HUES64 (cell line): ENCODE measurements at regions not wholly inside any gene's neighbourhood (a gene's known extent, or its start where the extent isn't known, plus 50 kb on each side); places are given as distances from the start of the nearest gene placed in this dataset.

Source experiments
- H3K27ac ChIP-seq: 2 replicates; pipeline ENCODE4 v1.7.0; 2013; ENCODE audit warnings: low read depth, low read length, inconsistent platforms
- H3K27me3 ChIP-seq: 2 replicates; pipeline ENCODE4 v1.6.1; 2013; ENCODE audit warnings: mild to moderate bottlenecking, low read length; ENCODE audit not compliant: insufficient read depth
- H3K36me3 ChIP-seq: 2 replicates; pipeline ENCODE4 v1.6.1; 2013; ENCODE audit warnings: mild to moderate bottlenecking, low read length; ENCODE audit not compliant: insufficient read depth
- H3K4me1 ChIP-seq: 2 replicates; pipeline ENCODE4 v1.6.1; 2013; ENCODE audit warnings: mild to moderate bottlenecking, low read length, moderate library complexity; ENCODE audit not compliant: insufficient read depth
- H3K4me3 ChIP-seq: 2 replicates; pipeline ENCODE4 v1.5.1; 2013; ENCODE audit warnings: mild to moderate bottlenecking, low read length, moderate library complexity
- H3K9ac ChIP-seq: 2 replicates; pipeline ENCODE4 v1.6.1; 2013; ENCODE audit warnings: mild to moderate bottlenecking, low read depth, low read length
- H3K9me3 ChIP-seq: 2 replicates; pipeline ENCODE4 v1.6.1; 2013; ENCODE audit warnings: low read depth, low read length; ENCODE audit not compliant: insufficient read depth
- WGBS: fragments of 150-250, 120-280 bp; methylation state at CpG from one replicate; pipeline ENCODE4 v1.1.7; 2013; ENCODE audit warnings: missing lambda C conversion rate; 5-methylcytosine and 5-hydroxymethylcytosine counted together

DNA sequence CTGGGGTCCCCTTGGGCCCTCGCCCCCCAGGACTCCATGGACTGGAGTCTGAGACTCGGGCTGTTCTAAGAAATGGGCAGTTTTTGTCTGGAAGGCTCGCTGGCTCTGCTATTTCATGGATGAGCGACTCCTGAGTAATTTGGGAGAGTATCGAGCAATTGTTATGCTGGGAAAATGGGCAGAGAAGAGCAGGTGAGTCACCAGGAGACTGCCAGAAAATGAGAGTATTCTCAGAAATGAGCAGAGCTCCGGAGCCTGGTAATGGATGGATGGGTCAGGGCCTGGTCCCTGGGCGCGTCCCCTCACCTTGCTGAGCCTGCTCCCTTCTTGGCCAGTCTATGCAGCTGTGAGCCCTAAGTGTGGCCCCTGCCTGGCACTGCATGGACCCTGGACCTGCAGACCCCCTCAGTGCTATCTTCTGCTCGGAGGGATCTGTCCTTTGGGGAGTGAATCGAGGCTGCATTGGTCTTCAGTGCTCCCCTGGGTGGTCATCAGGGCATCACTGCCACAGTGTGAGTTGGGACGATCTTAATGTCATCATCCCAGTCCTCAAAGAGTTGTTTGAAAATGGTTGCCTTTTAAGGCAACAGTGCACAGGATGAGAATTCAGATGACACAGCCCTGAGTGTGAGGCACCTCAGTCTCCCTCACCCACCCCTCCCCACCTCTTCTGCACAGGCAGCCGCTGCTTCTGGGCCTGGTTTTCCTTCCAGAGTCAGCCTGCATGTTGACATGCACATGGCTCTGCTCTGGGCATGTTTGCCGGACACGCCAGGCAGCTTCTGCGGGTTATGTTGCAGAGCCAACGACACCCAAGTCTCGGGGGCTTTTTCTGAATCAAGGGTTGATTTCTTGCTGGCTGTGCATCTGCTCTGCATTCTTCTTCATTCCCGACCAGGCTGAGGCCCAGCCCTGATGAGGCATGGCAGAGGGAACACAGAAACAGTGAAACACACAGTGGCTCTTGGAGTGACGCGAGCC, 519.0 kb downstream of the TBC1D22A start:
- 76% methylated on average over 20 of the region's 20 CpGs for WGBS

DNA sequence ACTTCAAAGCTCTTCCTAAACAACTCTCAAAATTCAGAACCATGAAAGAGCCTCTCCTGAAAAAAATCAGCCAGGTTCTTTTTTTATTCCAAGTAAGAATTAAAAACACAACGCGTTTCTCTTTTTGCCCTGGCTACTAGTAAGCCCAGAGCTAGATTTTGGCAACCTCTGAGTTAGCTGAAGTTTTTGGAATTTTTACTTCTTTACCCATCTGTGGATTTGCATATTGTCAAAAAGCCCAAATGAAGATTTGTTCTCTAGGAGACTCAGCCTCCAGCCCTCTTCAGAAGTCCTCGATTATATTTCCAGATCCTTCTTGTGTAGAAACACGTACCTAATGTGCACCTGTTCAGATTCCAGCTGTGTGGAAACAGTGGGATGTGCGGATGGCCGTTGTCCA, 517.9 kb downstream of the TBC1D22A start:
- Histone ChIP-seq H3K27me3 (no peaks in the 10 kb centered on the region), H3K9ac (no peak overlapping the region), H3K4me1 (no peaks in the 10 kb centered on the region), H3K9me3 (peaks cover 99% of the 10 kb centered on the region), H3K36me3 (no peaks in the 10 kb centered on the region), H3K4me3 (no peak overlapping the region), H3K27ac (no peak overlapping the region)
- WGBS = 78% methylated on average over 6 of the region's 6 CpGs

More for the DNA sequence above, 519.0 kb downstream of the TBC1D22A start:
- Histone ChIP-seq H3K27me3 (no peaks in the 10 kb centered on the region), H3K9me3 (peaks cover 99% of the 10 kb centered on the region), H3K36me3 (no peaks in the 10 kb centered on the region), H3K4me3 (no peak overlapping the region), H3K27ac (no peak overlapping the region), H3K4me1 (no peaks in the 10 kb centered on the region), H3K9ac (no peak overlapping the region)

DNA sequence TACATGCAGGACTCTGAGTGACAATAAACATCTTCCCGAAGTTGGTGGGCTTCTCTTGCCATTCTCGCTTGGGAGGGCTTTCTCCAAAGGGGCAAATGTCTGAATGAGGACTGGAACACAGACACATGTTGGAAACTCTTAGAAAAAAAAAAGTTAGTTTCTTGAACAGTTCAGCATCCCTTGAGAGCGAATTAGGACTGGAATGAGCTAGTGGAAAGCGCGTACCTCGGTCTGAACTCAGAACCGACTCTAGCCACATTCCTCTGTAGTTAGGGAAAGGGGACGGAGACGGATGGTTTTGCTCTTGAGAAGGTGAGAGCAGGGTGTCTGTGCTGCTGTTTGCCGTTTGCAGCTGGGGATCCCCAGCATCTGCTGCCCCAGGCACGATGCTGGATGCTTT, 517.3 kb downstream of the TBC1D22A start:
- Histone ChIP-seq H3K9me3 (peaks cover 99% of the 10 kb centered on the region), H3K36me3 (no peaks in the 10 kb centered on the region)

DNA sequence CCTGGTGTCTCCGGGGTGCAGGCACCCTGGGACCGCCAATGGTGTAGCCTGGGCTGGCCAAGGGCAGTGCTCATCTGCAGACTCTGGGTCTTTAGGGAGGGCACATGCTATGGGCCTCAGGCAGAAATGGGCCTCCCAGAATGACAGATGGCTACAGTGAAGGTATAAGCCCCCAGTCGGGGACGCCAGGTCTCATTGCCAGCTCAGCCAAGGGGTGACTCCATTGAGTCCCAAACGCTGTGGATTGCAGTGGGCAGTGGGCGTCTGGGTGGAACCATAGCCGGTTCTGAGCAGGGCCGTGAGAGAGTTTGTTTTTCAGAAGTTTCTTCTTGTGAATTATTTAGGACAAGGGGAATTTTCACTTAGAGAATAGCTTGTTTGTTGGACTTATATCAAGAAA, 516.9 kb downstream of the TBC1D22A start:
- 84% methylated on average over 8 of the region's 8 CpGs for WGBS
- Histone ChIP-seq H3K27me3 (no peaks in the 10 kb centered on the region), H3K9me3 (peaks cover 99% of the 10 kb centered on the region), H3K4me1 (no peaks in the 10 kb centered on the region), H3K36me3 (no peaks in the 10 kb centered on the region), H3K4me3 (no peak overlapping the region), H3K27ac (no peak overlapping the region), H3K9ac (no peak overlapping the region)

More for the DNA sequence above, 517.3 kb downstream of the TBC1D22A start:
- Histone ChIP-seq H3K9ac (no peak overlapping the region), H3K4me1 (no peaks in the 10 kb centered on the region), H3K27ac (no peak overlapping the region), H3K27me3 (no peaks in the 10 kb centered on the region), H3K4me3 (no peak overlapping the region)
- 80% methylated on average over 11 of the region's 11 CpGs for WGBS

DNA sequence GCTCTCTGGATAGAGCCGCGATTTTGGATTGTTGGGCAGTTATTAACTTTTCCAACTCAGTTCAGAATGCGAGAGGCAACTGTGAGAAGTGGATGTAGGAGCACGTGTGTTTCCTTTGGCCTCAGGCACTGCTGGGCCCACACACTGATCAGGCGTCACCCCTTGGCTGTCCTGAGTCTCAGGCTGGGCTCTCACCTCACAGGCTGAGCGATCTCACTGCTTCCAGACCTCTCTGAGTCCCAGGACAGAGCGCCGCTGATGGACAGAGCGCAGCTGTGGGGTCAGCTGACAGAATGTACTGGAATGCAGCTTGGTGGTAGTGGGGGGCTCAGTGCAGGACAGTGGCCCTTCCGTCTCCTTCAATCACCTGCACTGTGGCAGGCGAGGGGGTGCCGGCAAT, 516.2 kb downstream of the TBC1D22A start:
- Histone ChIP-seq H3K27me3 (no peaks in the 10 kb centered on the region), H3K4me1 (no peaks in the 10 kb centered on the region), H3K27ac (no peak overlapping the region), H3K36me3 (no peaks in the 10 kb centered on the region), H3K9me3 (peaks cover 99% of the 10 kb centered on the region), H3K9ac (no peak overlapping the region), H3K4me3 (no peak overlapping the region)
- WGBS = 82% methylated on average over 12 of the region's 12 CpGs

DNA sequence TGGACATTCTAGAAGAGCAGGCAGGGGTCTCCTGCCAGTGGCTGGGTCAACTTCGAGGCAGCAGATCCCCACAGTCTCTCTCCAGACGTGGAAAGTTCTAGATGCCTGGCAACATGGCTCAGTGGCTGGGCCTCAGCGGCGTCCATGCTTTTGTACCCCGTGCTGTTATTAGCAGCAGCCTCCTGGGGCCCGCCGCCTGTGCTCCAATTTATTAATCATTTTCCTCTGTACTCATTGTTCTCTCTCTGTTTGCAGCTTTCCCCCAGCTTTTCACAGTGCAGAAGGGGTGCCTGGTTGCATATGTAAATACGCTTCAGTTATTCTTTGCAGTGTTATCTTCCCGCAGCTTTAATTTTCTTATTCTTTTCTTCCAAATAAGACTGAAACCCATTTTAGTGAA, 515.1 kb downstream of the TBC1D22A start:
- Histone ChIP-seq H3K27me3 (no peaks in the 10 kb centered on the region), H3K27ac (no peak overlapping the region), H3K9me3 (peaks cover 99% of the 10 kb centered on the region), H3K4me1 (no peaks in the 10 kb centered on the region), H3K4me3 (no peak overlapping the region), H3K36me3 (no peaks in the 10 kb centered on the region), H3K9ac (no peak overlapping the region)
- WGBS = 86% methylated on average over 8 of the region's 9 CpGs

DNA sequence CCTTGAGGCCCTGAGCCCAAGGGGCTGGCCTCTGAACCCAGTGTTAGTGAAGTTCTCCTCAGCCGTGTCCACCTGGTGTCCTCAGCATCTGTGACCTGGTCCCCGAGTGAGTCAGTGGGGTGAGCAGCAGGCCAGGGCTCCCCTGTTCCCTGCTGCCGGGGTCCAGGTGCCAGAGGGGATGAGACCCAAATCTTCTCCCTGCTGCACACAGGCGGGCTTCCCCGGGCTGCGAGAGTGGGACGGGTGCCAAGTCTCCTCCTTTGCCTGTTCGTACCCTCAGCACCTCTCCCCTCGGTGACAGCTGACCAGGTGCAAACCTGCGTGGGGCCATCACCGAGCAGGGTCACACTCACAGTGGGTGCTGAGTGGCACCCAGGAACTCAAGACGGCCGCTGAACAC, 514.5 kb downstream of the TBC1D22A start:
- Histone ChIP-seq H3K4me1 (no peaks in the 10 kb centered on the region), H3K9me3 (peaks cover 99% of the 10 kb centered on the region), H3K27ac (no peak overlapping the region), H3K36me3 (no peaks in the 10 kb centered on the region), H3K9ac (no peak overlapping the region), H3K27me3 (no peaks in the 10 kb centered on the region), H3K4me3 (no peak overlapping the region)
- WGBS = 92% methylated on average over 13 of the region's 13 CpGs

DNA sequence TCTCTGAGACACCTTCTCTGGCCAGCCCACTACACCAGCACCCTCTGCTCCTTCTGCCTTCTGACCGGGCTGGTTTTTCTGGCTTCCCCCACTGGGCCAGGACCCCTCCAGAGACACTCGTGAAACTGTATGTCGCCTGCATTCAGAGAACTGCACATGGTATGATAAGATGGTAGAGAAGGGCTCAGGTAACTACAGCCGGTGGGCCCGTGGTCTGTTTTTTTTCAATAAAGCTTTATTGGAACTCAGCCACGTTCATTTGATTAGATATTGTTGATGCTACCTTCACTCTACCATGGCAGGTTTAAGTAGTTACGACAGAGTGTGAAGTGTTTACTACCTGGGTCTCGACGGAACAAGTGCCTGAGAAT, 514.0 kb downstream of the TBC1D22A start:
- 89% methylated on average over 9 of the region's 9 CpGs for WGBS
- Histone ChIP-seq H3K27me3 (no peaks in the 10 kb centered on the region), H3K9me3 (peaks cover 99% of the 10 kb centered on the region), H3K4me3 (no peak overlapping the region), H3K4me1 (no peaks in the 10 kb centered on the region), H3K9ac (no peak overlapping the region), H3K36me3 (no peaks in the 10 kb centered on the region), H3K27ac (no peak overlapping the region)

DNA sequence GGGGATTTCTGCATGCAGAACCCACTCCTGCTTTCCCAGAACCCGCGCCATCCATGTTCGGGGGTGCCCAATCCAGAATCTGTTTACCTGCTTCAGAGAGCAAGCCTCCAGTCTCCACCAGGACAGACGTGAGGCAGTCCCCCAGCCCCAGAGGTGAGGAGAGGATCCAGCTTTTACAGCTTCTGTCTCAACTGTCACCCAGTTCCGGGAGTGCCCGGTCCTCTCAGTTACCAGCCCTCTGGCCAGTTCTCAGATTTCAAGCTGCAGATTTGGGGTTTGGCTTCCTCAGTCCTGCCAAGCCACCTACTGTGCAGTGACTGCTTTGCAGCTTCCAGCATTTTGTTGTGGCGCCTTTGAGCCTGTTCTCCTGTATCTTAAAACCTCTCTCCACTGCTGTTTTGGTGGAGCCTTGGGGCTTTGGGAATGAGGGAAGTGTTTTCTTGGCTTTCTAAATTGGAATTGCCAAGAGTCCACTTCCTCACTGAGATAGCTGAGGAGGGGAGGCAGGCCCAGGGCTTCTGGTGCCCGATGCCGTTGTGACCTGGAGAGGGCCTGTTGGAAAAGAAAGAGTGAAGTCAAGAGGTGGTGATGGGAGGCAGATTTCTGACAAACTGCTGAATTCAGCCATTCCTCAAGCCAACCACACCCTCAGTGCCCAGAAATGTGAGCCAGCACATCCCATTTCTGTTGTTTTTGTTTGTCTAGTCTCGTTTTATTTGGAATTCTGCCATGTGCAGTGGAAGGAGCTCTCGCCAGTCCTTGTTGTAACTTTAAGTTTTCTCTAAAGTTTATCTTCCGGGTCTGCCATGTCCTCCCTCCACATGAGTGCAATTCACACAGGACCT, 513.4 kb downstream of the TBC1D22A start:
- H3K27me3 ChIP-seq = no peaks in the 10 kb centered on the region
- H3K27ac ChIP-seq = no peak overlapping the region
- WGBS = 74% methylated on average over 12 of the region's 12 CpGs

DNA sequence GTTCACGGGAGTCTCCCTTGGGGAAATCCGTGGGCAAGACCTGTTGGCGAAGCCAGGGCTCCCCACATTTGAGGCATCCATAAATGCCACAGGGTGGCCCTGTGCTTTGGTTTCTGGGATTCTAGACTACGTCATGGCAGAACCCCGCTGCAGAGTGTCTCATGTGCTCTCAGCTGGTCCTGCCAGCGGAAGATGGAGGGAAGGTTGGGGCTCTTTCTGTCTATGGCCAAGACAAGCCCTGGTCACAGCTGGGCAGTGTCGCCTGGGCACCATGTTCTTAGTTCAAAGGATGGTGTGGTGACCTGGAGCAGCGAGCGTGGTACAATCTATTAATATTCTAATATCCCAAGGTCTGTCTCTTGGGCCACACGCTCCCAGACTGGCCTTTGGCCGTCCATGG, 511.7 kb downstream of the TBC1D22A start:
- H3K9me3 ChIP-seq = peaks cover 99% of the 10 kb centered on the region
- H3K4me1 ChIP-seq = no peaks in the 10 kb centered on the region
- no peak overlapping the region for H3K9ac ChIP-seq
- WGBS = 87% methylated on average over 11 of the region's 11 CpGs
- no peaks in the 10 kb centered on the region for H3K27me3 ChIP-seq
- H3K27ac ChIP-seq = no peak overlapping the region
- H3K4me3 ChIP-seq = no peak overlapping the region
- no peaks in the 10 kb centered on the region for H3K36me3 ChIP-seq

More for the DNA sequence above, 513.4 kb downstream of the TBC1D22A start:
- Histone ChIP-seq H3K4me1 (no peaks in the 10 kb centered on the region), H3K9me3 (peaks cover 99% of the 10 kb centered on the region), H3K36me3 (no peaks in the 10 kb centered on the region), H3K9ac (no peak overlapping the region), H3K4me3 (no peak overlapping the region)

DNA sequence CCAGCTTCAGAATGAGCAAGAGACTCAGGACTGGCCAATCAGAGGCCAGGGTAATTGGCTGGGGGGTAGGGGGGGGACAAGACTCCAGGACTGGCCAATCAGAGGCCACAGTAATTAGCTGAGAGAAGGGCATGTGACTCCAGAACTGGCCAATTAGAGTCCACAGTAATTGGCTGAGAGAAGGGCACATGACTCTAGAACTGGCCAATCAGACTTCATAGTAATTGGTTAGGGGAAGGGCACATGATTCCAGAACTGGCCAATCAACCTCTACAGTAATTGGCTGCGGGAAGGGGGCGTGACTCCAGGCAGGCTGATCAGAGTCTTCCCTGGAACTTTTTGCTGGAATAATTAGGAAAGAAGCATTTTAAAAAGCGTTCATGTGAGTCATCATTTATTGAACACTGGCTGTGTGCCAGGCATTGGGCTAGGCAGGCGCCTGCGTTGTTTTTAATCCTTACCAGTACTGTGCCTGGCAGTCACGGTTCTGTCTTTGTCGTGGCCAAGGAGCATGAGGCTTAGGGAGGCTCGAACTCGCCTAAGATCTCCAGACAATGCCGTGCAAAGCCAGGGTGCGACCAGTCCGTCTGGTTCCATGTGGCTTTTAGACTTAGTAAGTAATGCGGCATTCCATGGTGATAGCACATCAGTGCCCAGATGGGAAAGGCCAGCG, 508.1 kb downstream of the TBC1D22A start:
- H3K4me3 ChIP-seq = no peak overlapping the region
- no peak overlapping the region for H3K9ac ChIP-seq
- no peak overlapping the region for H3K27ac ChIP-seq
- no peaks in the 10 kb centered on the region for H3K4me1 ChIP-seq
- H3K27me3 ChIP-seq = no peaks in the 10 kb centered on the region
- 84% methylated on average over 14 of the region's 14 CpGs for WGBS
- no peaks in the 10 kb centered on the region for H3K36me3 ChIP-seq
- peaks cover 99% of the 10 kb centered on the region for H3K9me3 ChIP-seq
